Esophagus squamous epithelium (tissue), 5 donors: ENCODE measurements at regions not wholly inside any gene's neighbourhood (a gene's known extent, or its start where the extent isn't known, plus 50 kb on each side); places are given as distances from the start of the nearest gene placed in this dataset.

Experiments used
- DNase-seq: peaks from one replicate; lab custom pipeline; 2025; lab: John Stamatoyannopoulos, UW
- H3K27ac ChIP-seq, 4 donors: fragments of 200-600 bp; sonication (generic); one replicate each; pipeline ENCODE4 v1.5.1; 2016 to 2019; ENCODE audit warnings: mild to moderate bottlenecking in 1 of 4
- H3K27me3 ChIP-seq, 4 donors: fragments of 200-600 bp; sonication (generic); 1 replicate in 3 of 4; 2 replicates in 1 of 4; pipeline versions ENCODE4 v1.5.1 to v1.6.0; 2017 to 2021; ENCODE audit warnings: antibody characterized with exemption in 1 of 4
- H3K36me3 ChIP-seq, 3 donors: fragments of 200-600 bp; sonication (generic); one replicate each; pipeline ENCODE4 v1.5.1; 2016 to 2019
- H3K4me1 ChIP-seq, 3 donors: fragments of 200-600 bp; sonication (generic); one replicate each; pipeline ENCODE4 v1.5.1; 2017 to 2019
- H3K4me3 ChIP-seq, 4 donors: fragments of 200-600 bp; sonication (generic); 1 replicate in 3 of 4; 2 replicates in 1 of 4; pipeline ENCODE4 v1.5.1; 2016 to 2019; ENCODE audit warnings: mild to moderate bottlenecking in 2 of 4, moderate library complexity in 1 of 4
- H3K9me3 ChIP-seq, 3 donors: fragments of 200-600 bp; sonication (generic); one replicate each; pipeline ENCODE4 v1.5.1; 2016 to 2019
- POLR2A ChIP-seq, 4 donors: fragments of 450-650 bp; IDR thresholded peaks; one replicate each; pipeline ENCODE4 v1.6.1; 2017; ENCODE audit warnings: antibody characterized with exemption in 4 of 4, mild to moderate bottlenecking in 4 of 4, moderate library complexity in 3 of 4
- WGBS, 2 donors: methylation state at CpG; one replicate each; pipeline ENCODE4 v1.1.5; 2018; 5-methylcytosine and 5-hydroxymethylcytosine counted together
- intact Hi-C: fragments of 100-400 bp; cut with DNase I; formaldehyde crosslinking; loops from one replicate; pipeline ENCODE4 v1.15.0; 2022
- TF ChIP-seq, protein P1 (sequence below), 6 experiments: fragments of 450-650 bp in 4 of 6; fragments of 200-600 bp in 2 of 6; sonication (generic) in 2 of 6; IDR thresholded peaks; one replicate each; pipeline ENCODE4 v1.5.1; 2016 to 2019; ENCODE audit warnings: antibody characterized with exemption in 6 of 6, mild to moderate bottlenecking in 4 of 6, moderate library complexity in 4 of 6
- donor health status: DM: yes; HTN: yes; CAD: no.

DNA sequence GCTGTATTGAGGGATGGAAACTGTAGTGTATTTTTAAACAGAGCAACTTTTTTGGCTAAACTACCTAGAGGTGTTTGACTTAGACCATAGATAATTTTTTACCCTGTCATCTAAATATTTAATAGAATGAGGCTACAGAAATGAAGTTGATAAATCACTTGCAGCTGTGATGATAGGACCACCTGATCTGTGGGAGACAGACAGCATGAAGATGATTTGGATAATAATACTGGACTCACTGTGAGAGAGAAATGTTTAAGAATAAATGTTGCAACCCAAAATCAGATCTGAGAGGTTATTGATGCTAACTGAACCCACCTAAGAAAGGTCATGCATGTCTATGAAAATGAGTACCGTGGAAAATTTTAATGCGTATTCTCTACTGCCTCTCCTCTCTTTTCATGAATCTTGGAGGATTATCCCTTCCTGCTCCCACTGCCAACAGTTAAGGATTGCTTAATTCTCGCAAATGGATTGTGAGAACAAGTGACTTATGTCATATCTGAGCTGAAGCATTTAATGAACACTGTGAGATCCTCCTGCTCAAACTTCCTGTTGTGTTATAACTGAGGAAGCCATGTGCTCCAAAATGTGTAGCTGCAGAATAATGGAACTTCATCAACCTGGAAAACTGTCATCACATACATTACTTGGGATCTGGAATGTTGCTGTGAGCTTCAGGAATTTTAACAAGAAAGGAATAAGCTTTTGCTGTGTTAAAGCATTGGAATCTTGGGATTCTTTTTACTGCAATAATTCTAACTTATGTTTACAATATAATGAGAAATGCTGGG is 617.9 kb upstream of the CDH18 start:
- intact Hi-C loops: no loop called here
- Histone ChIP-seq H3K27me3 (no peaks in the 10 kb centered on the region), H3K36me3 (no peaks in the 10 kb centered on the region), H3K27ac (no peak overlapping the region), H3K4me3 (no peak overlapping the region), H3K4me1 (no peaks in the 10 kb centered on the region), H3K9me3 (no peaks in the 10 kb centered on the region)
- 21 to 34% methylated on average over 3 of the region's 3 CpGs for WGBS, 2 donors
- TF ChIP-seq POLR2A (IDR thresholded peaks at IDR 0.05): no peak
- TF ChIP-seq, protein P1, sequence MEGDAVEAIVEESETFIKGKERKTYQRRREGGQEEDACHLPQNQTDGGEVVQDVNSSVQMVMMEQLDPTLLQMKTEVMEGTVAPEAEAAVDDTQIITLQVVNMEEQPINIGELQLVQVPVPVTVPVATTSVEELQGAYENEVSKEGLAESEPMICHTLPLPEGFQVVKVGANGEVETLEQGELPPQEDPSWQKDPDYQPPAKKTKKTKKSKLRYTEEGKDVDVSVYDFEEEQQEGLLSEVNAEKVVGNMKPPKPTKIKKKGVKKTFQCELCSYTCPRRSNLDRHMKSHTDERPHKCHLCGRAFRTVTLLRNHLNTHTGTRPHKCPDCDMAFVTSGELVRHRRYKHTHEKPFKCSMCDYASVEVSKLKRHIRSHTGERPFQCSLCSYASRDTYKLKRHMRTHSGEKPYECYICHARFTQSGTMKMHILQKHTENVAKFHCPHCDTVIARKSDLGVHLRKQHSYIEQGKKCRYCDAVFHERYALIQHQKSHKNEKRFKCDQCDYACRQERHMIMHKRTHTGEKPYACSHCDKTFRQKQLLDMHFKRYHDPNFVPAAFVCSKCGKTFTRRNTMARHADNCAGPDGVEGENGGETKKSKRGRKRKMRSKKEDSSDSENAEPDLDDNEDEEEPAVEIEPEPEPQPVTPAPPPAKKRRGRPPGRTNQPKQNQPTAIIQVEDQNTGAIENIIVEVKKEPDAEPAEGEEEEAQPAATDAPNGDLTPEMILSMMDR (IDR thresholded peaks at IDR 0.05): no peak
- no peak for DNase-seq

- 72 to 74% methylated on average over 6 to 8 of the region's 8 CpGs for WGBS, 2 donors
- H3K4me1 ChIP-seq: no peaks in the 10 kb centered on the region
- TF ChIP-seq, protein P1 (IDR thresholded peaks at IDR 0.05): no peak
- TF ChIP-seq POLR2A (IDR thresholded peaks at IDR 0.05): no peak
- no peaks in the 10 kb centered on the region for H3K27me3 ChIP-seq
- no peaks in the 10 kb centered on the region for H3K36me3 ChIP-seq
- H3K4me3 ChIP-seq: no peak overlapping the region
- H3K9me3 ChIP-seq: no peaks in the 10 kb centered on the region
- DNase-seq: no peak
- intact Hi-C loops: no loop called here
- no peak overlapping the region for H3K27ac ChIP-seq
These were observed 617.0 kb upstream of the CDH18 start for GRCh38 chr5:20604992-20605391.

GRCh38 chr5:20601678-20602100 is 613.7 kb upstream of the CDH18 start:
- H3K27ac ChIP-seq: no peak overlapping the region
- no peaks in the 10 kb centered on the region for H3K36me3 ChIP-seq
- no peak for TF ChIP-seq POLR2A (IDR thresholded peaks at IDR 0.05)
- TF ChIP-seq, protein P1 (IDR thresholded peaks at IDR 0.05): no peak
- no peak for DNase-seq
- WGBS, 2 donors: 58 to 74% methylated on average over 3 to 4 of the region's 4 CpGs
- H3K27me3 ChIP-seq: no peaks in the 10 kb centered on the region
- no peak overlapping the region for H3K4me3 ChIP-seq
- H3K9me3 ChIP-seq: no peaks in the 10 kb centered on the region
- intact Hi-C loops: no loop called here
- H3K4me1 ChIP-seq: no peaks in the 10 kb centered on the region

DNA sequence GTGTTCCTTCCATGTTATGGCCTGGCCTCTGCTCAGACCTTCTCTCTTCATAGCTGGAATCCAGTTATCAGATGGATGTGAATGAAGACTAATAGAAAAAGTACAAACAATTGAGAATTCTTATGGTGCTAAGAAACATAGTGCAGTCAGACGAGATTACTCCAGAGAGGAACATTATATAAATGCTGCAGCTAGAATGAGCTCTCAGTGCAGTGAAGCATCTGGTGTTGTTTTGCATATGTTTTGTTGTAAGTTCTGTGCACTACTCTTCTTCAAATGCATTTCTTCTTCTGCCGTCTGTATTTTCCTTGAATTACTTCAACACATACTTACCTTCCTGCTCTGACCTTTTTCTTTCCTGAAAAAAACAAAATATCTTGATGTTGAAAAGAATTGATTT is 602.4 kb upstream of the CDH18 start:
- TF ChIP-seq POLR2A (IDR thresholded peaks at IDR 0.05): no peak
- TF ChIP-seq, protein P1 (IDR thresholded peaks at IDR 0.05): no peak
- intact Hi-C loops: no loop called here
- H3K4me1 ChIP-seq: no peaks in the 10 kb centered on the region
- H3K36me3 ChIP-seq: no peaks in the 10 kb centered on the region
- no peak overlapping the region for H3K27ac ChIP-seq
- 72% methylated on average over 2 of the region's 2 CpGs for WGBS, 2 donors
- H3K27me3 ChIP-seq: no peaks in the 10 kb centered on the region
- no peak overlapping the region for H3K4me3 ChIP-seq
- no peak for DNase-seq
- no peaks in the 10 kb centered on the region for H3K9me3 ChIP-seq

DNA sequence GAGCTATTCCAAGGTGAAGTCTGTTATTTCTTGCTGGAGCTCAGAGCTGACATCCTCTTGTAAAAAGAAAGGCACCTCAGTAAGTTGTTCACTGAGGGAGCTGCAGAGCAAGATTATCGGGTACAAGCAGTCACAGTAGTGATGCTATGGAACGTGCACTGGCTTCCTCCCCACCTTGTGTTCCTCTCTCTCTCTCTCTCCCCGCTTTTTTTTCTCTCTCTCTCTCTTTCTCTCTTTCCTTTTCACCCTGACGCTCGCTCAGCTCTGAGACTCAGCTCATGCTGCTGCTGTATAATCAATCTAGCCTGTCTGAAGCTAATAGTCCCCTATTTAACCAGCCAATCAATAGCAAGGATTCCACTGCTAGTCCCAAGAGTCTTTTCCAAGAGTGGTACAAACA is 587.6 kb upstream of the CDH18 start:
- H3K9me3 ChIP-seq: no peaks in the 10 kb centered on the region
- no peak for TF ChIP-seq POLR2A (IDR thresholded peaks at IDR 0.05)
- TF ChIP-seq, protein P1 (IDR thresholded peaks at IDR 0.05): no peak
- no peaks in the 10 kb centered on the region for H3K4me1 ChIP-seq
- H3K27me3 ChIP-seq: no peaks in the 10 kb centered on the region
- no peak overlapping the region for H3K27ac ChIP-seq
- no peak for DNase-seq
- H3K36me3 ChIP-seq: no peaks in the 10 kb centered on the region
- H3K4me3 ChIP-seq: no peak overlapping the region
- intact Hi-C loops: no loop called here
- 24 to 27% methylated on average over 5 of the region's 5 CpGs for WGBS, 2 donors
